K562 (cell line): ENCODE measurements at regions not wholly inside any gene's neighbourhood (a gene's known extent, or its start where the extent isn't known, plus 50 kb on each side); places are given as distances from the start of the nearest gene placed in this dataset.

Experiments used
- ATAC-seq: fragments of 200-7000 bp; cut with Tn5 transposase; 3 replicates; pipeline ENCODE4 v1.9.1; 2020; ENCODE audit warnings: moderate library complexity
- BruUV-seq: library from RNA; stranded (reverse); fragments of 400-500 nt; replicated peaks from 2 replicates; lab custom pipeline; 2021; lab: Mats Ljungman, UMichigan
- CTCF ChIA-PET: fragments of 300-600 bp; formaldehyde crosslinking; extraction: SDS; loops from one replicate; lab custom pipeline; 2021; ENCODE audit warnings: low intra/inter-chr PET ratio; lab: Yijun Ruan, JAX
- POLR2A ChIA-PET: fragments of 300-600, 350-650 bp; sonication (Branson Sonifier 250); formaldehyde crosslinking; extraction: SDS; loops from one replicate; lab custom pipeline; 2021; ENCODE audit warnings: antibody characterized with exemption, inconsistent platforms; lab: Yijun Ruan, JAX
- DNase-seq, 4 experiments: peaks; one replicate each; pipeline versions ENCODE4 v3.0.0 to v3.0.0-alpha.2; 2011 to 2018; ENCODE audit warnings: low spot score in 3 of 4, mixed read lengths in 3 of 4; ENCODE audit errors: extremely low read depth in 1 of 4
- FAIRE-seq: peaks from 2 replicates; lab custom pipeline; 2011; peaks lifted over from hg19 to GRCh38; lab: Jason Lieb, UNC
- H2AFZ ChIP-seq: 2 replicates; pipeline ENCODE4 v1.6.0; 2011; ENCODE audit warnings: low read depth, low read length, control low read depth, inconsistent platforms
- H3K27ac ChIP-seq: fragments of 200-600 bp; 3 replicates; pipeline ENCODE4 v1.8.0; 2011; ENCODE audit warnings: low read depth, mild to moderate bottlenecking, control low read depth, inconsistent platforms, low read length, moderate library complexity, mixed read lengths; ENCODE audit errors: extremely low read depth
- H3K27me3 ChIP-seq, 2 experiments: fragments of 300-600 bp in 1 of 2; 2 replicates in 1 of 2; 3 replicates in 1 of 2; pipeline versions ENCODE4 v1.6.0 to v1.8.0; 2011; ENCODE audit warnings: inconsistent platforms in 2 of 2, low read length in 2 of 2, mild to moderate bottlenecking in 1 of 2, mixed read lengths in 1 of 2, moderate library complexity in 1 of 2; ENCODE audit not compliant: control insufficient read depth in 2 of 2, insufficient read depth in 2 of 2
- H3K36me3 ChIP-seq: fragments of 300-600 bp; 3 replicates; pipeline ENCODE4 v1.8.0; 2011; ENCODE audit warnings: mild to moderate bottlenecking, low read length, inconsistent platforms; ENCODE audit not compliant: control insufficient read depth, insufficient read depth
- H3K4me1 ChIP-seq, 2 experiments: fragments of 200-600 bp in 1 of 2; replicated peaks in 1 of 2; 2 replicates in 1 of 2; 3 replicates in 1 of 2; pipeline versions ENCODE4 v1.5.1 to v1.8.0; 2011; ENCODE audit warnings: inconsistent platforms in 2 of 2, low read length in 2 of 2, mild to moderate bottlenecking in 1 of 2, mixed read lengths in 1 of 2, moderate library complexity in 1 of 2; ENCODE audit not compliant: control insufficient read depth in 2 of 2, insufficient read depth in 2 of 2
- H3K4me2 ChIP-seq: 2 replicates; pipeline ENCODE4 v1.6.1; 2011; ENCODE audit warnings: low read length, control low read depth, inconsistent platforms, mixed read lengths; ENCODE audit not compliant: insufficient read depth
- H3K4me3 ChIP-seq: fragments of 200-600 bp; sonication (generic), shearing (Covaris generic); 2 replicates; pipeline ENCODE4 v1.5.1; 2016; ENCODE audit warnings: control low read depth, inconsistent platforms
- H3K79me2 ChIP-seq: fragments of 200-600 bp; 3 replicates; pipeline ENCODE4 v1.8.0; 2011; ENCODE audit warnings: low read length, inconsistent platforms; ENCODE audit not compliant: control insufficient read depth, insufficient read depth
- H3K9ac ChIP-seq, 2 experiments: 2 replicates each; pipeline versions ENCODE4 v1.6.0 to v1.6.1; 2011; ENCODE audit warnings: low read depth in 2 of 2, low read length in 2 of 2, control low read depth in 1 of 2, inconsistent platforms in 1 of 2, mild to moderate bottlenecking in 1 of 2, mixed read lengths in 1 of 2; ENCODE audit not compliant: insufficient read depth in 1 of 2
- H3K9me1 ChIP-seq: one replicate; pipeline ENCODE4 v1.6.0; 2011; ENCODE audit warnings: inconsistent platforms, mild to moderate bottlenecking, low read length, moderate library complexity; ENCODE audit not compliant: control insufficient read depth, insufficient read depth
- H3K9me3 ChIP-seq: replicated peaks from 2 replicates; pipeline ENCODE4 v1.5.1; 2011; ENCODE audit warnings: low read depth, low read length, inconsistent platforms; ENCODE audit not compliant: control insufficient read depth, insufficient read depth
- H4K20me1 ChIP-seq: replicated peaks from 2 replicates; pipeline ENCODE4 v1.6.1; 2011; ENCODE audit warnings: low read length, inconsistent platforms, mixed read lengths; ENCODE audit not compliant: control insufficient read depth, insufficient read depth
- ARID3A ChIP-seq: IDR thresholded peaks from 2 replicates; pipeline ENCODE4 v1.6.1; 2012; ENCODE audit warnings: low read depth, low read length, improper control_type of control experiment, borderline replicate concordance
- CSDE1 ChIP-seq, 2 experiments: fragments of 450-650 bp; IDR thresholded peaks; 2 replicates each; pipeline ENCODE4 v1.6.1; 2016; ENCODE audit warnings: mild to moderate bottlenecking in 1 of 2
- HSF4 ChIP-seq: fragments of 250-450 bp; sonication (Bioruptor Pico); IDR thresholded peaks from 2 replicates; pipeline ENCODE4 v2.1.2; 2022; ENCODE audit warnings: mild to moderate bottlenecking, moderate library complexity, borderline replicate concordance
- MAFF ChIP-seq: IDR thresholded peaks from 2 replicates; pipeline ENCODE4 v1.6.1; 2012; ENCODE audit warnings: low read length, improper control_type of control experiment
- MTA1 ChIP-seq: fragments of 450-650 bp; IDR thresholded peaks from 2 replicates; pipeline ENCODE4 v1.6.1; 2017; ENCODE audit warnings: borderline replicate concordance
- MTA3 ChIP-seq: fragments of 450-650 bp; formaldehyde crosslinking; IDR thresholded peaks from 2 replicates; pipeline ENCODE4 v1.6.1; 2017; ENCODE audit warnings: mild to moderate bottlenecking, borderline replicate concordance
- MYNN ChIP-seq, 2 experiments: sonication (generic); formaldehyde crosslinking in 1 of 2; IDR thresholded peaks; 2 replicates each; pipeline versions ENCODE4 v1.5.0 to v1.6.1; 2016 to 2020; ENCODE audit warnings: antibody characterized with exemption in 1 of 2, missing genetic modification reagents in 1 of 2
- NFATC3 ChIP-seq: fragments of 450-650 bp; IDR thresholded peaks from 2 replicates; pipeline ENCODE4 v1.6.1; 2017; ENCODE audit warnings: mild to moderate bottlenecking
- OTX1 ChIP-seq: fragments of 450-650 bp; formaldehyde crosslinking; IDR thresholded peaks from 2 replicates; pipeline ENCODE4 v1.4.0; 2022; ENCODE audit warnings: mild to moderate bottlenecking
- PHTF2 ChIP-seq: fragments of 250-450 bp; sonication (Bioruptor Pico); IDR thresholded peaks from 2 replicates; pipeline ENCODE4 v1.5.0; 2021; ENCODE audit warnings: mild to moderate bottlenecking
- PRMT5 ChIP-seq: sonication (generic); formaldehyde crosslinking; IDR thresholded peaks from 2 replicates; pipeline ENCODE4 v1.5.0; 2020; ENCODE audit warnings: missing genetic modification reagents
- ZBTB34 ChIP-seq: fragments of 250-450 bp; sonication (Bioruptor Pico); IDR thresholded peaks from 2 replicates; pipeline ENCODE4 v1.8.0; 2021; ENCODE audit warnings: mild to moderate bottlenecking, moderate library complexity
- ZNF143 ChIP-seq: sonication (generic); formaldehyde crosslinking; IDR thresholded peaks from 2 replicates; pipeline ENCODE4 v1.9.0; 2022; ENCODE audit warnings: mild to moderate bottlenecking, missing genetic modification reagents
- ZNF232 ChIP-seq: sonication (generic); formaldehyde crosslinking; IDR thresholded peaks from 2 replicates; pipeline ENCODE4 v1.8.0; 2022; ENCODE audit warnings: mild to moderate bottlenecking, missing genetic modification reagents
- ZNF445 ChIP-seq: fragments of 250-450 bp; sonication (Bioruptor Pico); IDR thresholded peaks from 2 replicates; pipeline ENCODE4 v1.4.0; 2020; ENCODE audit warnings: low read depth, mild to moderate bottlenecking, moderate library complexity
- ZNF561 ChIP-seq: fragments of 450-650 bp; formaldehyde crosslinking; conservative IDR thresholded peaks from 2 replicates; pipeline ENCODE4 v1.4.0; 2020; ENCODE audit warnings: mild to moderate bottlenecking, moderate library complexity
- WGBS: fragments of 100-300 bp; shearing (Covaris generic); methylation state at CpG from one replicate; pipeline ENCODE4 v1.1.6; 2016; ENCODE audit warnings: low coverage, mixed read lengths; ENCODE audit not compliant: insufficient coverage; ENCODE audit errors: missing lambda C conversion rate; 5-methylcytosine and 5-hydroxymethylcytosine counted together
- in situ Hi-C: fragments of 300-500 bp; cut with MboI; formaldehyde crosslinking; loops from 4 replicates; pipeline ENCODE4 v1.15.0; 2018; ENCODE audit warnings: inconsistent platforms, mixed read lengths
- intact Hi-C: fragments of 100-400 bp; cut with micrococcal nuclease; formaldehyde crosslinking; loops from 2 replicates; pipeline ENCODE4 v1.14.2; 2022

GRCh38 chr9:25816439-25816838, 138.2 kb upstream of the TUSC1 start:
- ChIA-PET POLR2A (no interaction called here), CTCF (no interaction called here)
- Histone ChIP-seq H3K9me3 (no peaks in the 10 kb centered on the region), H2AFZ (no peak overlapping the region), H3K4me3 (no peak overlapping the region), H3K9me1 (no peaks in the 10 kb centered on the region), H3K4me2 (no peak overlapping the region), H3K9ac (no peak overlapping the region), H3K79me2 (no peaks in the 10 kb centered on the region), H3K36me3 (no peaks in the 10 kb centered on the region), H4K20me1 (no peaks in the 10 kb centered on the region), H3K27ac (no peak overlapping the region), H3K27me3 (no peaks in the 10 kb centered on the region), H3K4me1 (no peaks in the 10 kb centered on the region)
- FAIRE-seq (no peak), ATAC-seq (no peak), DNase-seq (no peak)
- intact Hi-C loops = no loop called here
- TF ChIP-seq MYNN (IDR thresholded peaks at IDR 0.05) (no peak), MYNN (CRISPR knock-in tag; IDR thresholded peaks at IDR 0.05) (no peak), HSF4 (CRISPR knock-in tag) (no peak), NFATC3 (no peak), ZNF561 (CRISPR knock-in tag) (no peak), PHTF2 (CRISPR knock-in tag) (no peak), MAFF (no peak)
- WGBS = no CpG with 5 or more reads among the region's 3 CpGs
- in situ Hi-C loops = no loop called here
- no TSS peak for BruUV-seq

- FAIRE-seq (no peak), DNase-seq (no peak), ATAC-seq (no peak)
- H3K27me3 ChIP-seq = no peaks in the 10 kb centered on the region
- no TSS peak for BruUV-seq
- no peak overlapping the region for H3K4me2 ChIP-seq
- no peak overlapping the region for H2AFZ ChIP-seq
- no peaks in the 10 kb centered on the region for H3K79me2 ChIP-seq
- no peak overlapping the region for H3K4me3 ChIP-seq
- CTCF ChIA-PET = no interaction called here
- no peak overlapping the region for H3K9ac ChIP-seq
- H3K9me3 ChIP-seq = no peaks in the 10 kb centered on the region
- H3K4me1 ChIP-seq = no peaks in the 10 kb centered on the region
- no peak overlapping the region for H3K27ac ChIP-seq
- no peaks in the 10 kb centered on the region for H3K9me1 ChIP-seq
- in situ Hi-C loops (no loop called here), intact Hi-C loops (no loop called here)
- H4K20me1 ChIP-seq = no peaks in the 10 kb centered on the region
- H3K36me3 ChIP-seq = no peaks in the 10 kb centered on the region
- POLR2A ChIA-PET = no interaction called here
- TF ChIP-seq ZBTB34 (CRISPR knock-in tag) (no peak), ZNF445 (CRISPR knock-in tag) (no peak), MTA3 (no peak), MTA1 (no peak), CSDE1 (IDR thresholded peaks at IDR 0.05) (no peak), ZNF232 (CRISPR knock-in tag) (no peak), ZNF143 (CRISPR knock-in tag) (no peak), ARID3A (no peak), PRMT5 (CRISPR knock-in tag) (no peak), OTX1 (CRISPR knock-in tag) (no peak)
These were observed 135.8 kb upstream of the TUSC1 start for GRCh38 chr9:25814023-25814422.
